ENCODE measurements at regions not wholly inside any gene's neighbourhood (a gene's known extent, or its start where the extent isn't known, plus 50 kb on each side); places are given as distances from the start of the nearest gene placed in this dataset.

DNA sequence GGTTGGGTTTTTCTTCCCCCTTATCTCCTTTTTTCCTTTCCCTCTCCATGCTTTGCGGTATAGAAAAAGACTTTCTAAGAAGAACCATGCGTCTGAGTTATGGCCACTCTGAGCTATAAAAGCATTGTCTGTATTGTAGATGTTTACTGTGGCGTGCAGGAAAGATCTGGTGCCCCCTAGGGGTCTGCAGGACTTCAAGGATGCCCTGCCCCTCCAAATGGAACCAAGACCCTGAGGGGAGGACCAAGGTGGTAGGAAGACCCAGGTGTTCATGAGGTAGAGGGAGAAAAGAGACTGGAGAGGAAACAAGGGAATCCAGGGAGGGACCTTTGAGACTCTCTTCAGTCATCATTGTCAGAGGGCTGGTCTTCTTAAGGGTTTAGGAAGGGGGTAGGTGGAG, 68.8 kb downstream of the CYP26A1 start:
- DNase-seq, result no peak
- TF ChIP-seq, protein P1, sequence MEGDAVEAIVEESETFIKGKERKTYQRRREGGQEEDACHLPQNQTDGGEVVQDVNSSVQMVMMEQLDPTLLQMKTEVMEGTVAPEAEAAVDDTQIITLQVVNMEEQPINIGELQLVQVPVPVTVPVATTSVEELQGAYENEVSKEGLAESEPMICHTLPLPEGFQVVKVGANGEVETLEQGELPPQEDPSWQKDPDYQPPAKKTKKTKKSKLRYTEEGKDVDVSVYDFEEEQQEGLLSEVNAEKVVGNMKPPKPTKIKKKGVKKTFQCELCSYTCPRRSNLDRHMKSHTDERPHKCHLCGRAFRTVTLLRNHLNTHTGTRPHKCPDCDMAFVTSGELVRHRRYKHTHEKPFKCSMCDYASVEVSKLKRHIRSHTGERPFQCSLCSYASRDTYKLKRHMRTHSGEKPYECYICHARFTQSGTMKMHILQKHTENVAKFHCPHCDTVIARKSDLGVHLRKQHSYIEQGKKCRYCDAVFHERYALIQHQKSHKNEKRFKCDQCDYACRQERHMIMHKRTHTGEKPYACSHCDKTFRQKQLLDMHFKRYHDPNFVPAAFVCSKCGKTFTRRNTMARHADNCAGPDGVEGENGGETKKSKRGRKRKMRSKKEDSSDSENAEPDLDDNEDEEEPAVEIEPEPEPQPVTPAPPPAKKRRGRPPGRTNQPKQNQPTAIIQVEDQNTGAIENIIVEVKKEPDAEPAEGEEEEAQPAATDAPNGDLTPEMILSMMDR (IDR thresholded peaks at IDR 0.05; ENCODE audit: borderline replicate concordance, extremely low read depth, insufficient read depth), result no peak
- Histone ChIP-seq H3K9me3 (ENCODE audit: control insufficient read depth in 2 of 3, insufficient read depth in 1 of 3, low read length in 3 of 3) (peaks cover 0 to 5% (median 0%) of the 10 kb centered on the region in 3 donors), H3K4me1 (ENCODE audit: control insufficient read depth in 2 of 3, insufficient read depth in 2 of 3, low read depth in 1 of 3, low read length in 3 of 3) (no peaks in the 10 kb centered on the region), H3K4me3 (ENCODE audit: low read length in 3 of 3) (no peak overlapping the region), H3K27ac (ENCODE audit: low read depth in 2 of 2, low read length in 2 of 2) (no peak overlapping the region), H3K36me3 (ENCODE audit: control insufficient read depth in 2 of 3, insufficient read depth in 3 of 3, low read length in 3 of 3) (no peaks in the 10 kb centered on the region), H3K9ac (ENCODE audit: low read length in 3 of 3) (no peak overlapping the region), H3K27me3 (ENCODE audit: control insufficient read depth, insufficient read depth, low read length) (no peaks in the 10 kb centered on the region)
- FAIRE-seq, result no peak
- intact Hi-C loops (cut with DNase I), result no loop called here

DNA sequence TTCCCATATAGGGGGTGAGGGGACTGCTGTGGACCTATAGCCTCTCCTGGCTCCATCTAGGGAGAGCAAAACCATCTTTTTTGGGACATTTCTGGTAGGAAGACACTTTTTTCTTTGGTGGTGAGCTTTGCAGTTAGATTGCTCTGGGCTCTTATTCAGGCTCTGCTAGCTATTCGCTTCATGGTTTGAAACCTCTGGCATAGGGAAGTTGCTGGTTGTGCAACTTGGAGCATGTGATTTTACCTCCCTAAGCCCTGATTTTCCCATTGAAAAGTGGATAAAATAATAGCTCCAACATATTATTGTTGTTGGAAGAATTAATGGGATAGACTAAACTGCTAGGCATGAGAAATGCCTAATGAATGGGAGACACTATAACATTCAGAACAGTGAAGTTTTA, 69.6 kb downstream of the CYP26A1 start:
- Histone ChIP-seq H3K27me3 (ENCODE audit: control insufficient read depth, insufficient read depth, low read length) (no peaks in the 10 kb centered on the region), H3K27ac (ENCODE audit: low read depth in 2 of 2, low read length in 2 of 2) (no peak overlapping the region), H3K4me3 (ENCODE audit: low read length in 3 of 3) (no peak overlapping the region), H3K9ac (ENCODE audit: low read length in 3 of 3) (no peak overlapping the region), H3K36me3 (ENCODE audit: control insufficient read depth in 2 of 3, insufficient read depth in 3 of 3, low read length in 3 of 3) (no peaks in the 10 kb centered on the region), H3K9me3 (ENCODE audit: control insufficient read depth in 2 of 3, insufficient read depth in 1 of 3, low read length in 3 of 3) (no peaks in the 10 kb centered on the region), H3K4me1 (ENCODE audit: control insufficient read depth in 2 of 3, insufficient read depth in 2 of 3, low read depth in 1 of 3, low read length in 3 of 3) (no peaks in the 10 kb centered on the region)
- intact Hi-C loops (cut with DNase I), result no loop called here
- FAIRE-seq (no peak), DNase-seq (no peak)
- TF ChIP-seq, protein P1 (IDR thresholded peaks at IDR 0.05; ENCODE audit: borderline replicate concordance, extremely low read depth, insufficient read depth), result no peak

DNA sequence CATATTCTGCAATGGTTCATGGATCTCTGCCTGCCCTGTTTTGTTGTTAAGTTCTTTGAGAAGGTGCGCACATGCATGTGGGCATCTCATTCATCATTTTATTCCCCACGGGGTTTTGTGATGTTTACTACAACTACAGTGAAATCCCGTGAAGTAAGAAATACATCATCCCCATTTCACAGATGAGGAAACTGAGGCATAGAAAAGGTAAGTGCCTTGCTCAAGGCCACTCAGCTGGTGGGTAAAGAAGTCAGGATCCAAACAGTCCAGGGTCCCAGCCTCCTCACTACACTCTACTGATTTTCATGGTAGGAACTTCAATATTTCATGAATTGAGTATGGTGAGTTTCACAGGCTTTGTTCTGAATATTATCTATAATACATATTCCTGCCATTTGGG, 72.6 kb downstream of the CYP26A1 start:
- TF ChIP-seq, protein P1 (IDR thresholded peaks at IDR 0.05; ENCODE audit: borderline replicate concordance, extremely low read depth, insufficient read depth), result no peak
- FAIRE-seq, result no peak
- intact Hi-C loops (cut with DNase I), result no loop called here

DNA sequence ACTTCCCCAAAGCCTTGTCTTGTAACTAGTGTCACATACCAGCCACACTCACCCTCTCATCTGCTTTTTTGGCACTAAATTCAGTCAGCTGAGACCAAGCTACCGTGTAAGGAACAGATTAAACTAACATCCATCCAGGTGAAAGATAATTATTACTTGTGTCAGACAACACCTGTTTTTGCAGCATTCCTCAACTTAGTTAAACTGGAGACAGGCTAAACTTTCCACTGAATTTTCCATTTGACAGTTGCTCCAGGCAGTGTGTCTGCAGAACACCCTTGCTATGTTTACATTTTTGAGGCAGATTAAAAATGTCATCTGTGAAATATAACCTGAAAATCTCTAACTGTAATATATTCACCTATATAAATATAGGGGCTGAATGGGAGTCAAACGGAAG, 73.6 kb downstream of the CYP26A1 start:
- intact Hi-C loops (cut with DNase I), result no loop called here
- no peaks in the 10 kb centered on the region for H3K36me3 ChIP-seq (ENCODE audit: control insufficient read depth in 2 of 3, insufficient read depth in 3 of 3, low read length in 3 of 3)
- H3K4me1 ChIP-seq (ENCODE audit: control insufficient read depth in 2 of 3, insufficient read depth in 2 of 3, low read depth in 1 of 3, low read length in 3 of 3), result no peaks in the 10 kb centered on the region
- no peak overlapping the region for H3K4me3 ChIP-seq (ENCODE audit: low read length in 3 of 3)
- FAIRE-seq (no peak), DNase-seq (no peak)
- no peak overlapping the region for H3K9ac ChIP-seq (ENCODE audit: low read length in 3 of 3)
- H3K9me3 ChIP-seq (ENCODE audit: control insufficient read depth in 2 of 3, insufficient read depth in 1 of 3, low read length in 3 of 3), result peaks cover 0 to 5% (median 0%) of the 10 kb centered on the region in 3 donors
- H3K27ac ChIP-seq (ENCODE audit: low read depth in 2 of 2, low read length in 2 of 2), result no peak overlapping the region
- H3K27me3 ChIP-seq (ENCODE audit: control insufficient read depth, insufficient read depth, low read length), result no peaks in the 10 kb centered on the region
- TF ChIP-seq, protein P1 (IDR thresholded peaks at IDR 0.05; ENCODE audit: borderline replicate concordance, extremely low read depth, insufficient read depth), result no peak

More for the DNA sequence above, 72.6 kb downstream of the CYP26A1 start:
- H3K36me3 ChIP-seq (ENCODE audit: control insufficient read depth in 2 of 3, insufficient read depth in 3 of 3, low read length in 3 of 3), result no peaks in the 10 kb centered on the region
- H3K4me3 ChIP-seq (ENCODE audit: low read length in 3 of 3), result no peak overlapping the region
- H3K9me3 ChIP-seq (ENCODE audit: control insufficient read depth in 2 of 3, insufficient read depth in 1 of 3, low read length in 3 of 3), result peaks cover 0 to 5% (median 0%) of the 10 kb centered on the region in 3 donors
- no peaks in the 10 kb centered on the region for H3K27me3 ChIP-seq (ENCODE audit: control insufficient read depth, insufficient read depth, low read length)
- H3K9ac ChIP-seq (ENCODE audit: low read length in 3 of 3), result no peak overlapping the region
- H3K27ac ChIP-seq (ENCODE audit: low read depth in 2 of 2, low read length in 2 of 2), result no peak overlapping the region
- H3K4me1 ChIP-seq (ENCODE audit: control insufficient read depth in 2 of 3, insufficient read depth in 2 of 3, low read depth in 1 of 3, low read length in 3 of 3), result no peaks in the 10 kb centered on the region
- DNase-seq, result no peak

Measured in kidney (tissue), 13 donors.